ENCODE measurements at regions not wholly inside any gene's neighbourhood (a gene's known extent, or its start where the extent isn't known, plus 50 kb on each side); places are given as distances from the start of the nearest gene placed in this dataset.
"Not testable (repeated sequence)": the region's sequence is repeated elsewhere in the genome, so short reads cannot be mapped to it uniquely, and the experiment has no call there.

- Histone ChIP-seq H3K36me3 (replicated peaks; ENCODE audit: control insufficient read depth, insufficient read depth, low read length) (no peaks in the 10 kb centered on the region), H3K27me3 (ENCODE audit: control insufficient read depth, insufficient read depth, low read length) (no peaks in the 10 kb centered on the region), H3K4me3 (ENCODE audit: insufficient read depth, low read depth, low read length) (no peak overlapping the region)
- DNase-seq: no peak
Observed at GRCh38 chr10:9016930-9017329, 962.4 kb downstream of the GATA3 start.

GRCh38 chr10:9018195-9019173, 964.0 kb downstream of the GATA3 start:
- no peaks in the 10 kb centered on the region for H3K27me3 ChIP-seq (ENCODE audit: control insufficient read depth, insufficient read depth, low read length)
- DNase-seq: no peak
- H3K4me3 ChIP-seq (ENCODE audit: insufficient read depth, low read depth, low read length): no peak overlapping the region
- H3K36me3 ChIP-seq (replicated peaks; ENCODE audit: control insufficient read depth, insufficient read depth, low read length): no peaks in the 10 kb centered on the region

GRCh38 chr10:9023206-9023605, 968.7 kb downstream of the GATA3 start:
- Histone ChIP-seq H3K4me3 (ENCODE audit: insufficient read depth, low read depth, low read length) (no peak overlapping the region), H3K36me3 (replicated peaks; ENCODE audit: control insufficient read depth, insufficient read depth, low read length) (no peaks in the 10 kb centered on the region), H3K27me3 (ENCODE audit: control insufficient read depth, insufficient read depth, low read length) (no peaks in the 10 kb centered on the region)
- no peak for DNase-seq

- H3K4me3 ChIP-seq (ENCODE audit: insufficient read depth, low read depth, low read length): no peak overlapping the region
- H3K27me3 ChIP-seq (ENCODE audit: control insufficient read depth, insufficient read depth, low read length): no peaks in the 10 kb centered on the region
- no peak for DNase-seq
- H3K36me3 ChIP-seq (replicated peaks; ENCODE audit: control insufficient read depth, insufficient read depth, low read length): no peaks in the 10 kb centered on the region
Observed at GRCh38 chr10:9024210-9024609, 969.7 kb downstream of the GATA3 start.

GRCh38 chr10:9028231-9028630, 973.7 kb downstream of the GATA3 start:
- H3K27me3 ChIP-seq (ENCODE audit: control insufficient read depth, insufficient read depth, low read length): no peaks in the 10 kb centered on the region
- no peaks in the 10 kb centered on the region for H3K36me3 ChIP-seq (replicated peaks; ENCODE audit: control insufficient read depth, insufficient read depth, low read length)
- no peak overlapping the region for H3K4me3 ChIP-seq (ENCODE audit: insufficient read depth, low read depth, low read length)
- no peak for DNase-seq

- H3K27me3 ChIP-seq (ENCODE audit: control insufficient read depth, insufficient read depth, low read length): no peaks in the 10 kb centered on the region
- DNase-seq: no peak
Observed at GRCh38 chr10:9035355-9035754, 980.9 kb downstream of the GATA3 start.

GRCh38 chr10:9036711-9037204, 982.3 kb downstream of the GATA3 start:
- H3K36me3 ChIP-seq (replicated peaks; ENCODE audit: control insufficient read depth, insufficient read depth, low read length): no peaks in the 10 kb centered on the region
- no peak overlapping the region for H3K4me3 ChIP-seq (ENCODE audit: insufficient read depth, low read depth, low read length)
- H3K27me3 ChIP-seq (ENCODE audit: control insufficient read depth, insufficient read depth, low read length): no peaks in the 10 kb centered on the region
- no peak for DNase-seq

More at GRCh38 chr10:9035355-9035754, 980.9 kb downstream of the GATA3 start:
- Histone ChIP-seq H3K4me3 (ENCODE audit: insufficient read depth, low read depth, low read length) (no peak overlapping the region), H3K36me3 (replicated peaks; ENCODE audit: control insufficient read depth, insufficient read depth, low read length) (no peaks in the 10 kb centered on the region)

GRCh38 chr10:9038146-9038714, 983.7 kb downstream of the GATA3 start:
- no peak overlapping the region for H3K4me3 ChIP-seq (ENCODE audit: insufficient read depth, low read depth, low read length)
- DNase-seq: no peak
- H3K27me3 ChIP-seq (ENCODE audit: control insufficient read depth, insufficient read depth, low read length): no peaks in the 10 kb centered on the region
- H3K36me3 ChIP-seq (replicated peaks; ENCODE audit: control insufficient read depth, insufficient read depth, low read length): no peaks in the 10 kb centered on the region

- H3K4me3 ChIP-seq (ENCODE audit: insufficient read depth, low read depth, low read length): no peak overlapping the region
- no peak for DNase-seq
- no peaks in the 10 kb centered on the region for H3K36me3 ChIP-seq (replicated peaks; ENCODE audit: control insufficient read depth, insufficient read depth, low read length)
- no peaks in the 10 kb centered on the region for H3K27me3 ChIP-seq (ENCODE audit: control insufficient read depth, insufficient read depth, low read length)
Observed at GRCh38 chr10:9043466-9043865, 989.0 kb downstream of the GATA3 start.

GRCh38 chr10:9045311-9045710, 990.8 kb downstream of the GATA3 start:
- H3K27me3 ChIP-seq (ENCODE audit: control insufficient read depth, insufficient read depth, low read length): no peaks in the 10 kb centered on the region
- no peaks in the 10 kb centered on the region for H3K36me3 ChIP-seq (replicated peaks; ENCODE audit: control insufficient read depth, insufficient read depth, low read length)
- no peak for DNase-seq
- H3K4me3 ChIP-seq (ENCODE audit: insufficient read depth, low read depth, low read length): no peak overlapping the region

- Histone ChIP-seq H3K27me3 (ENCODE audit: control insufficient read depth, insufficient read depth, low read length) (no peaks in the 10 kb centered on the region), H3K4me3 (ENCODE audit: insufficient read depth, low read depth, low read length) (no peak overlapping the region), H3K36me3 (replicated peaks; ENCODE audit: control insufficient read depth, insufficient read depth, low read length) (no peaks in the 10 kb centered on the region)
- no peak for DNase-seq
Observed at GRCh38 chr10:9051328-9051974, 997.0 kb downstream of the GATA3 start.

- Histone ChIP-seq H3K4me3 (ENCODE audit: insufficient read depth, low read depth, low read length) (no peak overlapping the region), H3K27me3 (ENCODE audit: control insufficient read depth, insufficient read depth, low read length) (no peaks in the 10 kb centered on the region), H3K36me3 (replicated peaks; ENCODE audit: control insufficient read depth, insufficient read depth, low read length) (no peaks in the 10 kb centered on the region)
- no peak for DNase-seq
Observed at GRCh38 chr10:9052767-9053166, 998.3 kb downstream of the GATA3 start.

GRCh38 chr10:9056521-9056920, 1002.0 kb downstream of the GATA3 start:
- no peak overlapping the region for H3K4me3 ChIP-seq (ENCODE audit: insufficient read depth, low read depth, low read length)
- DNase-seq: no peak

GRCh38 chr10:9057293-9057692, 1002.8 kb downstream of the GATA3 start:
- H3K36me3 ChIP-seq (replicated peaks; ENCODE audit: control insufficient read depth, insufficient read depth, low read length); DNase-seq; H3K27me3 ChIP-seq (ENCODE audit: control insufficient read depth, insufficient read depth, low read length); H3K4me3 ChIP-seq (ENCODE audit: insufficient read depth, low read depth, low read length): not testable (repeated sequence)

More at GRCh38 chr10:9056521-9056920, 1002.0 kb downstream of the GATA3 start:
- Histone ChIP-seq H3K36me3 (replicated peaks; ENCODE audit: control insufficient read depth, insufficient read depth, low read length) (no peaks in the 10 kb centered on the region), H3K27me3 (ENCODE audit: control insufficient read depth, insufficient read depth, low read length) (no peaks in the 10 kb centered on the region)

GRCh38 chr10:9060314-9060713, 1005.8 kb downstream of the GATA3 start:
- Histone ChIP-seq H3K4me3 (ENCODE audit: insufficient read depth, low read depth, low read length) (no peak overlapping the region), H3K36me3 (replicated peaks; ENCODE audit: control insufficient read depth, insufficient read depth, low read length) (no peaks in the 10 kb centered on the region), H3K27me3 (ENCODE audit: control insufficient read depth, insufficient read depth, low read length) (no peaks in the 10 kb centered on the region)
- no peak for DNase-seq
